ENCODE measurements at regions not wholly inside any gene's neighbourhood (a gene's known extent, or its start where the extent isn't known, plus 50 kb on each side); places are given as distances from the start of the nearest gene placed in this dataset.
"Not testable (repeated sequence)": the region's sequence is repeated elsewhere in the genome, so short reads cannot be mapped to it uniquely, and the experiment has no call there.

DNA sequence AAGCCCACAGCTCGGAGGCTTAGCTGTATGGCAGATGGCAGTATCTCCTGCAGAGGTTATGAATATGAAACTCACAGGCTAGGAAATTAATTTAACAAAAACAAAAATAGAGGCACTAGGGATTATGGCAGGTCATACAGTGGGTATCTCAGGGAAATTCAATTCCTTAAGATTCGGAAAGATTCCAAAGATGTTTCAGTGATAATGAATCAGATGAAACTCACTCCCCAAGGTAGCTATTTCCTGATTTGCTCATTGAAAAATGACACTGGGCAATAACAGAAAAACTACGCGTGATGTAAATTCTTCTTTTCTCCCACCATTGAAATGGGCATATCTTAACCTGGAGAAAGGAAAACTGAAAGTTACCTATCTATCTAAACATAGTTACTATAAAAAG lies 414.1 kb downstream of the STK39 start:
- Mint-ChIP-seq H3K4me1 (ENCODE audit: low read depth) (no peaks in the 10 kb centered on the region), H3K36me3 (ENCODE audit: insufficient read depth in 2 of 2) (no peaks in the 10 kb centered on the region), H3K4me3 (no peak overlapping the region), H3K27ac (no peak overlapping the region), H3K27me3 (ENCODE audit: low read depth) (peaks cover 12% of the 10 kb centered on the region), H3K9me3 (no peaks in the 10 kb centered on the region)
- no peak for DNase-seq
- ATAC-seq (replicated peaks in 1 of 2) = no peak

DNA sequence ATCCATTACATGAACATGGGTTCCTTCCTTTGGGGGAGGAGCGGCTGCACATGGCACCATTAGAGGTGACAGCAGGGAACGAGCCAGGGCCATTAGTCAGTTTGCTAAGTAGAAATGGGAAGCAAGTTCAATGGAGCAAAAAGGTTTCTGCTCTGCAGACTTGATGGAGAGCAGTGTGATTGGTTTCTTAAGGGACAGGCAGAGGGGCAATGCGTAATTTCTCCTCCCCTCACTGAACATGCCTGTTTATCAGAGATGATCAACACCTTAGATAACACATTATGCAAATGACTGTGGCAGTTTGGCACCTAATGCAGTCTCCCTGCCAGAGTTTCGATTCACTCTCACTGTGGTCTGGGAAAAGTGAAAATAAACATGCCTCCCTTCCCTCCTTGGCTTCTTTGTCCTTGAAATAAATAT lies 414.5 kb downstream of the STK39 start:
- peaks cover 12% of the 10 kb centered on the region for H3K27me3 Mint-ChIP-seq (ENCODE audit: low read depth)
- no peaks in the 10 kb centered on the region for H3K4me1 Mint-ChIP-seq (ENCODE audit: low read depth)

DNA sequence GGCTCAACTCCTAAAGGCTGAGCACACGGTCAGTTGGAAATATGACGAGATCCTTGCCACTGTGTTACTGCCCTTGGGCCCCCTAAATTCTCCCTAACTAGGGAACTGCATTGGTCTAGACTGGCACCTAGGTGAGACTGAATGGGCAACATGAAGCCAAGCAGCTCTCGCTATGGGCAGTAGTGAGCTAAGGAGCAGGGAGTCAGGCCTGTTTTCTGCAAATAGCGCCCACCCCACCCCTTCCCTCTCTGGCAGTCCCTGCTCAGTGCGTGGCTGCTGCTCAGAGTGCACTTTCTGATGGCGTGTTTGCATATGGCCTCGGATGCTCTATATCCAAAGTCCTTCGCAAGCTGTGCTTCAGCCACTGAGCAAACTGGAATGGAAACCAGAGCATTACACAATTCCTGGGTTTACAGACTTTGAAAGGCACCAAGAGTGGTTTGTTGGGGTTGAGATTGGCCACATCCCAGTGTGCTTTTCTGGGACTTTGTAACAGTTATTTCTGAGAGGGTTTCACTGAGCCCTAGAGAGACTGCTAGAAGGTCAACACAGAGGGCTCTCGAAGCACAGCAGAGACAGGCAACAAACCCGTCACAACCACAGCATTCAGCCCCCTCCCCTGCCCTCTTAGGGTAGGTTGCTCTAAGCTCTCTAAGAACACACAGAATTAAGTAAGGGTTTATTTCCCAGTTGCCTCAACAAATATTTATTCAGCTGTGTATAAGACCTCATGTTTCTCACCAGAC lies 419.9 kb downstream of the STK39 start:
- no peak overlapping the region for H3K27ac Mint-ChIP-seq
- ATAC-seq (replicated peaks in 1 of 2) (no peak), DNase-seq (no peak)
- H3K4me1 Mint-ChIP-seq (ENCODE audit: low read depth) = no peaks in the 10 kb centered on the region
- H3K9me3 Mint-ChIP-seq = peaks cover 0 to 2% of the 10 kb centered on the region in 2 donors
- no peaks in the 10 kb centered on the region for H3K36me3 Mint-ChIP-seq (ENCODE audit: insufficient read depth in 2 of 2)
- H3K27me3 Mint-ChIP-seq (ENCODE audit: low read depth) = peaks cover 12% of the 10 kb centered on the region
- no peak overlapping the region for H3K4me3 Mint-ChIP-seq

More for the DNA sequence above, 414.5 kb downstream of the STK39 start:
- Mint-ChIP-seq H3K27ac (no peak overlapping the region), H3K9me3 (no peaks in the 10 kb centered on the region), H3K36me3 (ENCODE audit: insufficient read depth in 2 of 2) (no peaks in the 10 kb centered on the region), H3K4me3 (no peak overlapping the region)
- no peak for ATAC-seq (replicated peaks in 1 of 2)
- DNase-seq = no peak

DNA sequence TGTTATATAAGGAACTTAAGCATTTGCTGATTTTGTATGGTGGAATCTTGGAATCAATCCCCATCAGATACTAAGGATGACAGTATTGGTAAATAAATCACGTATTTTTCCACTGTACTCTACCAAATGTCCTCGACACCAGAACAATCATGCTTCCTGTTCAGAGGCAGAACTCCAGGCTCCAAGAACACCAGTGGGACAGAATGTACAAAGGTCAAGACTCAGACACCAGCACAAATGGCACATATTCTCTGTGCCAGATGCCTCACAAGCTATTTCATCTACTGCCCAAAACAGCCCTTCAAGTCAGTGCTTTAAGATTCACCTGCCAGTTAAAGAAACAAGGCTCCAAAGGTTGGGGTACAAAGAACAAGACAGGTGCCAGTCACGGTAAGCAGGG lies 420.5 kb downstream of the STK39 start:
- no peak for DNase-seq
- no peaks in the 10 kb centered on the region for H3K36me3 Mint-ChIP-seq (ENCODE audit: insufficient read depth in 2 of 2)

DNA sequence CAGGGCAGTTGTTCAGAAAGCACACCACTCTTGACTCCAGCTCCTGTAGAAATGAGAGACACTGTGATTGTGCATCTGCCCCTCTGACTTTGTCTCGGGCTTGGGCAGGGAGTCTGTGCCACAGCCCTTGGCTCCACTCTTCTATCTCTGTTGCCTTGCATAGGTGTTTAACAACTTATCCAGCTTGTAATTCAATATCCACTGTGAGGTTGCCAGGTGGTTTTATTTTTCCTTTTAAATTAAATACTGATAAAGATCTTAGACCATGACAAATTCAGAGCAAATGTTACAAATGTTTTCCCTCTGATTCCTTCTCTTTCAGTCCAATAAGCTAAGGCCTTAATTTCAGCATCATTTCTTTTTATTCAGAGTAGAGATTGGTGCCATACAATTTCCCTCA lies 421.7 kb downstream of the STK39 start:
- DNase-seq = no peak
- ATAC-seq (replicated peaks in 1 of 2) = no peak
- no peak overlapping the region for H3K4me3 Mint-ChIP-seq
- H3K4me1 Mint-ChIP-seq (ENCODE audit: low read depth) = no peaks in the 10 kb centered on the region
- peaks cover 6% of the 10 kb centered on the region for H3K27me3 Mint-ChIP-seq (ENCODE audit: low read depth)
- H3K36me3 Mint-ChIP-seq (ENCODE audit: insufficient read depth in 2 of 2) = no peaks in the 10 kb centered on the region
- H3K27ac Mint-ChIP-seq = no peak overlapping the region
- H3K9me3 Mint-ChIP-seq = peaks cover 0 to 2% of the 10 kb centered on the region in 2 donors

More for the DNA sequence above, 420.5 kb downstream of the STK39 start:
- Mint-ChIP-seq H3K27me3 (ENCODE audit: low read depth) (peaks cover 12% of the 10 kb centered on the region), H3K9me3 (peaks cover 0 to 2% of the 10 kb centered on the region in 2 donors), H3K4me1 (ENCODE audit: low read depth) (no peaks in the 10 kb centered on the region), H3K4me3 (no peak overlapping the region), H3K27ac (no peak overlapping the region)
- ATAC-seq (replicated peaks in 1 of 2) = no peak

DNA sequence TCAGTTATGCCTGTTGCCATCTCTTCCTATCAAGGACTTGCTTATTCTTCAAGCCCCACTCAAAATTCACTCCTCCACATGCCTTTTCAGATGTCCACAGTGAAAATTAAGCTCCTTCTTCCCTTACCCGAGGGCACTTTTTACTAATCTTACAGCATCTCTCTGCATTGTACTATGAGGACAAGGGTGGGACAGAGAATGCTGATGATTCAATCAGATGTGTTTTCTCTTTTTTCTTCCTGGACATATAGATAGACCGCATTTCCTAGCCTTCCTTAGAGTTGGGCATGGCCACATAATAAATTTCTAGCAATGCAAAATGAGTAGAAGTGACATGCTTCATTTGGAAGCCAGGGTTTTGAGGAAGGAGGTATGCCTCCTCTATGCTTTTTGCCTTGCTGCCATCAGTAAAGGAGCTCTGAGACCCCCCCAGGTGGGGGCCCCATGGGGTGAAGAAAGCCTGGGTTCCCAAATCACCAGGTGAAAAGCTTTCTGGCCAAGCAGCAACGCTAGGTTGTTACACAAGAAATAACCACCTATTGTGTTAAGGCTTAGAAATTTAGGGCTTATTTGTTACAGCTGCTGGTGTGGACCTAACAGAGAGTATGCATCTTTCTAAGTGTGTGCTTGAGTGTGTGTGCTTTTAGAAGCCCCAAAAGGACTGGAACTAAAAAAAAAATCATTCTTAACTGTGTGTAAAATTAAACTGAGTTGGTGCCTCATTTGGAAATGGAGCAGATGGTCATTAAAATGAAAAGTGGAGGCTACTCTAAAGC lies 424.5 kb downstream of the STK39 start:
- Mint-ChIP-seq H3K27ac (no peak overlapping the region), H3K27me3 (ENCODE audit: low read depth) (no peaks in the 10 kb centered on the region), H3K9me3 (peaks cover 0 to 2% of the 10 kb centered on the region in 2 donors), H3K36me3 (ENCODE audit: insufficient read depth in 2 of 2) (no peaks in the 10 kb centered on the region), H3K4me1 (ENCODE audit: low read depth) (no peaks in the 10 kb centered on the region), H3K4me3 (no peak overlapping the region)
- DNase-seq (no peak), ATAC-seq (replicated peaks in 1 of 2) (no peak)

DNA sequence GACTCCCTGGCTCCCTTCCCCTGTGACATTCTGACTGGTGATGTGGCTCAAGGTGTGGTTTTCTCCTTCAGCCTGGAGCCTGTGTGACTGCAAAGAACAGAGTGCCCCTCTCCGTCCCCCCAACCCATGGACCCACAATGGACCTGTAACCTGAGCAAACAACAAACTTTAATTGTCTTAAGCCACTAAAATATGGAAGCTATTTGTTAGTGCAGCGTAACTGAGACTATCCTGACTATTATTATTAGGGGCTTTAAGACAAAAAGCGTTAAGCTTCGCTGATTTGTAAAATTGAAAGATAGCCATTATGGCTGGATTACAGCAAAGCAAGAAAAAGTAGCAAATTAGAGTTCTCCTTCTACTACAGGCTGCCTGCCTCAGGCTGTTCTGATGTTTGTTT lies 426.9 kb downstream of the STK39 start:
- H3K4me1 Mint-ChIP-seq (ENCODE audit: low read depth) = no peaks in the 10 kb centered on the region
- no peaks in the 10 kb centered on the region for H3K27me3 Mint-ChIP-seq (ENCODE audit: low read depth)
- H3K36me3 Mint-ChIP-seq (ENCODE audit: insufficient read depth in 2 of 2) = no peaks in the 10 kb centered on the region
- no peak overlapping the region for H3K4me3 Mint-ChIP-seq
- ATAC-seq (replicated peaks in 1 of 2) (no peak), DNase-seq (no peak)
- H3K9me3 Mint-ChIP-seq = peaks cover 0 to 2% of the 10 kb centered on the region in 2 donors
- no peak overlapping the region for H3K27ac Mint-ChIP-seq

DNA sequence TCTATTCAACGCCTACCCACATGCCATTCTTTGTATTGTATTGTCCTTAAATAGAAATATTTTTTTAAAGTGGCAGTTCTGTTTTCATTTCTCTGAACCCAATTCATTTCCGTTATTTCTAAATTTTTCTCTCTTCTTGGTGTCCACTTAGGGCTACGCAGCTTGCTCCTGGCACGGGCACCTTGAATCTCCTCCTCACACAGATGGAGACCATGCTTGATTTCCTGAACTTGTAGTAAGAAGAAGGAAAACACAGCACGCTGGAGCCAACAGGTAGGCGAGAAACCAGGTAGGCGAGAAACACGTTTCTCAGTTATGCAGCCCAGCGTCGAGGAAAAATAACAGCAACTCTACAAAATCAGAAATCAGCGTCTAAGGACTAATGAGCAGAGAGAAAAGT lies 428.9 kb downstream of the STK39 start:
- Mint-ChIP-seq H3K27ac (no peak overlapping the region), H3K36me3 (ENCODE audit: insufficient read depth in 2 of 2) (no peaks in the 10 kb centered on the region), H3K4me3 (no peak overlapping the region), H3K27me3 (ENCODE audit: low read depth) (no peaks in the 10 kb centered on the region), H3K4me1 (ENCODE audit: low read depth) (no peaks in the 10 kb centered on the region), H3K9me3 (no peaks in the 10 kb centered on the region)
- ATAC-seq (replicated peaks in 1 of 2) (no peak), DNase-seq (no peak)

DNA sequence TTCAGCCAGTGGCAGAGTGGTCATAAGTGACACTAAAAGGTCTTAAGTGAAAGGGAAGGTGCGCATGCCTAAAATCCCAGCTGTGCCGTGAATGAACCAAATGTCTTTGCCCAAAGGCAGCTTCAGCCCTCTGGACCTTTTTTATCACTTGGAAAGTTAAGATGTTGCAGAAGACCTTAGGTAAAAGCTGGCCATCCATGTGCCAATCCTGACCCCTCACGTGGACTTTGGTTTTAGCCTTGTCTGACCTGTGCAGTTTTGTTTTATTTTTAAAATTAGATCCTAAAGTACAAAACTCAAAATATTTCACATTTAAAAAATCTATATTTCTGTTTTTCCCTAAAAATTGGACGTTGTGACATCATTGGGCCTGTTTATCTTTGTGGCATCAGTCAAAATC lies 429.5 kb downstream of the STK39 start:
- ATAC-seq (replicated peaks in 1 of 2) (no peak), DNase-seq (no peak)
- Mint-ChIP-seq H3K27ac (no peak overlapping the region), H3K27me3 (ENCODE audit: low read depth) (no peaks in the 10 kb centered on the region), H3K4me3 (no peak overlapping the region), H3K9me3 (no peaks in the 10 kb centered on the region), H3K36me3 (ENCODE audit: insufficient read depth in 2 of 2) (no peaks in the 10 kb centered on the region), H3K4me1 (ENCODE audit: low read depth) (no peaks in the 10 kb centered on the region)

DNA sequence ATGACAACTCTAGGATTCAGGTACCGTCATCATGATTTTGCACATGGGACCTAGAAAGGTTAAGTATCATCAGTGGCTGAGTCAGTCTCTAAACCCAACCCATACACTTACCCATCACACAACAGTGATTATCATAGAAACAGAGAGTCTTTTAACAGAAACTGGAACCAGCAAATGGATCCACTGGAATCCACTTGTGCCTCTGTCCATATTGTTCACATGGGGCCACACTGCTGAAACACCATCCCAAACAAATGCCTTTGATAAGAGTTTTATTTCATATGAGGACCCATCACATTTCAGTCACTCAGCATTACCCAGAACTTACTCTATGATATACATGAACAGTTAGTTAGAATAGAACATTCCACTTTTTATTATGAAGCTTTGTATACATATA lies 430.0 kb downstream of the STK39 start:
- H3K36me3 Mint-ChIP-seq (ENCODE audit: insufficient read depth in 2 of 2) = no peaks in the 10 kb centered on the region
- no peak overlapping the region for H3K27ac Mint-ChIP-seq
- ATAC-seq (replicated peaks in 1 of 2) (no peak), DNase-seq (no peak)
- no peaks in the 10 kb centered on the region for H3K9me3 Mint-ChIP-seq
- no peak overlapping the region for H3K4me3 Mint-ChIP-seq
- no peaks in the 10 kb centered on the region for H3K27me3 Mint-ChIP-seq (ENCODE audit: low read depth)
- no peaks in the 10 kb centered on the region for H3K4me1 Mint-ChIP-seq (ENCODE audit: low read depth)

DNA sequence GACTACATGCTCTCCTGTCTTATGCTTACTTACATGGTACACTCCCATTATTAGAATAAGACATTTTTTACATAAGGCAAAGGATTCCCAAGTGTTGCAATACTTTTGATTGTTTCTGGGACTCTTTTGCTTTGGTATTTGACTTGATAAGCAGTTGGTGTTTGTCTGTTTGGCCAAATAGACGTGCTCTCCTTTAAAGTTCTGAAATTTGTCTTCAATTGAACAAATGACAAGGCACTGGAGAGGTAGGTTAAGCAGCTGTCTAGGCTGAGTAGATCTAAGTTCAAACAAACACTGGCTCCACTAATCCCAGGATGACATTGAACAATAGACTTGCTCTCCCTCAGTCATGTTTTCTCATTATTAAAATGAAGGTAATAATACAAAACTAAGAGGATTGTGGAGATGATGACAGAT lies 430.5 kb downstream of the STK39 start:
- H3K36me3 Mint-ChIP-seq (ENCODE audit: insufficient read depth in 2 of 2) = no peaks in the 10 kb centered on the region
- no peak for DNase-seq
- H3K27ac Mint-ChIP-seq = no peak overlapping the region

DNA sequence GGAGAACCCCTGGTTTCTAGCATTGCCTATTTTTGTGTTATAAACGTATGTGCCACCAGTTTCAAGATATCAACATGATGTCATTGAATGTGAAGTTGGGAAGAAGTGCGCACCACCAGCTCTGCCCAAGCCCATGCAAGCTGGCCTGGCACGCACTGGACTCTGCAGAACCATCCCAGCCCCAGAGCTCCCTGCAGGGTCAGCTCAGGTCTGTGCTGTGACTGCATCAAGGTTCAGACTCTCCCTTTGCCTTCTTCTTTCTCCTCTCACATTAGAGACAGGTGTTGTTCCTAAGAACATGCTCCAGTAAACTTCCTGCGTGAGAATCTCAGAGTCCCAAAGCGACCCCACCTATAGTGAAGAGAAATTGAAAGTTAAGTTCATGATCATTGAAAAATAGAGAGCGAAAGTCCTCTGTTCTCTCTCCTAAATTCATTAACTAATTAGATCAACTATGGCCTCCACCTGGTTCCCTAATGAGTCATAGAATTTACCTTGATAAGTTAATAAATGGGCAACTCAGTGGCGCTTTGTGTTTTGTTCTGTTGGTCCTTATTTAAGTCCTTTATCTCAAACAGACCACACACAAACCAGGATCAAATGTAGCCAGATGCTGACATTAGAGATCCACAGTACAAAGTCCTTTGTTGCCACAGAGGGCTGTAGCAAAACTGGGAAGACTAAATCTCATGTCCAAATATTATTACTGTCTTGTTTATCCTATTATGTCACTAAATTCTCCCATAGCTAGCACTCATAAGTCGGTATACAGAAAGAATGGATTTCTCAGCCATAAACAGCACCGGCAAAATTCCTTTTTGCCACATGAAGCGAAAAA lies 432.3 kb downstream of the STK39 start:
- Mint-ChIP-seq H3K27me3 (ENCODE audit: low read depth) (no peaks in the 10 kb centered on the region), H3K9me3 (no peaks in the 10 kb centered on the region), H3K4me1 (ENCODE audit: low read depth) (no peaks in the 10 kb centered on the region), H3K27ac (no peak overlapping the region), H3K36me3 (ENCODE audit: insufficient read depth in 2 of 2) (no peaks in the 10 kb centered on the region), H3K4me3 (no peak overlapping the region)
- ATAC-seq (replicated peaks in 1 of 2) (no peak), DNase-seq (no peak)

More for the DNA sequence above, 430.5 kb downstream of the STK39 start:
- ATAC-seq (replicated peaks in 1 of 2) = no peak
- Mint-ChIP-seq H3K27me3 (ENCODE audit: low read depth) (no peaks in the 10 kb centered on the region), H3K4me3 (no peak overlapping the region), H3K4me1 (ENCODE audit: low read depth) (no peaks in the 10 kb centered on the region), H3K9me3 (no peaks in the 10 kb centered on the region)

DNA sequence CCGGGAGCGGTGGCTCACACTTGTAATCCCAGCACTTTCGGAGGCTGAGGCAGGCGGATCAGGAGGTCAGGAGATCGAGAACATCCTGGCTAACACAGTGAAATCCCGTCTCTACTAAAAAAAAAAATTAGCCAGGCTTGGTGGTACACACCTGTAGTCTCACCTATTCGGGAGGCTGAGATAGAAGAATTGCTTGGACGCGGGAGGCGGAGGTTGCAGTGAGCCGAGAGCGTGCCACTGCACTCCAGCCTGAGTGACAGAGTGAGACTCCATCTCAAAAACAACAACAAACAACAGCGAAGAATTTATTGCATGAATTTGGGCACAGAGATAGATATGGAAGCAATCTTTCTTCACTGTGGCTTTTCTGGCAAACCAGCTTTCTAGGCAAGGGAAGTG lies 432.9 kb downstream of the STK39 start:
- H3K4me1 Mint-ChIP-seq (ENCODE audit: low read depth); DNase-seq: not testable (repeated sequence)

More for the DNA sequence above, 432.9 kb downstream of the STK39 start:
- H3K9me3 Mint-ChIP-seq; H3K27me3 Mint-ChIP-seq (ENCODE audit: low read depth); H3K36me3 Mint-ChIP-seq (ENCODE audit: insufficient read depth in 2 of 2); H3K27ac Mint-ChIP-seq; H3K4me3 Mint-ChIP-seq; ATAC-seq (replicated peaks in 1 of 2): not testable (repeated sequence)
